ENCODE measurements at regions not wholly inside any gene's neighbourhood (a gene's known extent, or its start where the extent isn't known, plus 50 kb on each side); places are given as distances from the start of the nearest gene placed in this dataset.

GRCh38 chr9:78510035-78510434, 213.1 kb downstream of the PSAT1 start:
- H3K4me1 ChIP-seq (ENCODE audit: low read length) = 0 out of 2 replicates have a peak, but pooled peaks cover 3% of the 10 kb centered on the region
- no peaks in the 10 kb centered on the region for H3K36me3 ChIP-seq (replicated peaks; ENCODE audit: low read depth, low read length)
- H3K27me3 ChIP-seq (ENCODE audit: low read depth, low read length) = no peaks in the 10 kb centered on the region
- no peak overlapping the region for H3K9ac ChIP-seq (ENCODE audit: low read length)
- no peak overlapping the region for H2AFZ ChIP-seq (ENCODE audit: low read depth, low read length)
- no peak overlapping the region for H3K27ac ChIP-seq (ENCODE audit: low read length)
- no peaks in the 10 kb centered on the region for H4K20me1 ChIP-seq (ENCODE audit: insufficient read depth, low read length)
- TF ChIP-seq EZH2phosphoT487 (IDR thresholded peaks at IDR 0.05; ENCODE audit: low read depth) = no peak
- TF ChIP-seq CTCF (IDR thresholded peaks at IDR 0.05; ENCODE audit: low read depth, low read length) = no peak
- no peaks in the 10 kb centered on the region for H3K79me2 ChIP-seq (ENCODE audit: low read length)
- H3K4me2 ChIP-seq (ENCODE audit: low read length) = no peak overlapping the region
- H3K4me3 ChIP-seq (ENCODE audit: low read length) = no peak overlapping the region
- H3K9me3 ChIP-seq (ENCODE audit: insufficient read depth, low read length) = no peaks in the 10 kb centered on the region

DNA sequence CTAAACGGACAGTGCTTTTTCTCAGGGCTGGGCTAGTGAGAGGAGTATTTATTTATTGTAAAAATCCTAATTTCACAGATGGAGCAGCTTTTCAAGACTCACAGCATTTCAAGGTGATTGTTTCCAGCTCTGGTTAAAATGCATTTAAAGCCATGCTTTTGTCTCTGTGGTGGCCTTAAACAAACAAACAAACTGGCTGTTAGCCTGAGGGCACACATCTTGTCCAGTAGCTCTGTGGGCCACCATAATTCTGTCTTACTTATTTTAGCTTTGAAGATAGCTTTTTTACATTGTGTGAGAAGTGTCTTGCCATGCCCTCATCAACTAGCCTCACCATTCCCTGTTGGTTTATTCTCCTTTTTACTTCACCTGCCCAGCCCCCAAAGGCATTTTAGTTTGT, 218.2 kb downstream of the PSAT1 start:
- H3K27me3 ChIP-seq (ENCODE audit: low read depth, low read length) = no peaks in the 10 kb centered on the region
- no peak overlapping the region for H3K27ac ChIP-seq (ENCODE audit: low read length)
- no peak overlapping the region for H3K4me3 ChIP-seq (ENCODE audit: low read length)
- no peak overlapping the region for H3K4me2 ChIP-seq (ENCODE audit: low read length)
- 0 out of 2 replicates have a peak, but pooled peaks cover 3% of the 10 kb centered on the region for H3K9me3 ChIP-seq (ENCODE audit: insufficient read depth, low read length)
- TF ChIP-seq EZH2phosphoT487 (IDR thresholded peaks at IDR 0.05; ENCODE audit: low read depth) (no peak), CTCF (IDR thresholded peaks at IDR 0.05; ENCODE audit: low read depth, low read length) (no peak)
- no peaks in the 10 kb centered on the region for H3K36me3 ChIP-seq (replicated peaks; ENCODE audit: low read depth, low read length)
- no peak overlapping the region for H2AFZ ChIP-seq (ENCODE audit: low read depth, low read length)
- H4K20me1 ChIP-seq (ENCODE audit: insufficient read depth, low read length) = no peaks in the 10 kb centered on the region
- H3K4me1 ChIP-seq (ENCODE audit: low read length) = no peaks in the 10 kb centered on the region
- no peaks in the 10 kb centered on the region for H3K79me2 ChIP-seq (ENCODE audit: low read length)
- H3K9ac ChIP-seq (ENCODE audit: low read length) = no peak overlapping the region

GRCh38 chr9:78519786-78520185, 222.9 kb downstream of the PSAT1 start:
- no peak for TF ChIP-seq EZH2phosphoT487 (IDR thresholded peaks at IDR 0.05; ENCODE audit: low read depth)
- no peak for TF ChIP-seq CTCF (IDR thresholded peaks at IDR 0.05; ENCODE audit: low read depth, low read length)

GRCh38 chr9:78521680-78522079, 224.8 kb downstream of the PSAT1 start:
- H4K20me1 ChIP-seq (ENCODE audit: insufficient read depth, low read length) = no peaks in the 10 kb centered on the region
- H3K36me3 ChIP-seq (replicated peaks; ENCODE audit: low read depth, low read length) = no peaks in the 10 kb centered on the region
- no peak overlapping the region for H3K27ac ChIP-seq (ENCODE audit: low read length)

More at GRCh38 chr9:78519786-78520185, 222.9 kb downstream of the PSAT1 start:
- no peak overlapping the region for H3K4me3 ChIP-seq (ENCODE audit: low read length)
- H3K27ac ChIP-seq (ENCODE audit: low read length) = no peak overlapping the region
- no peak overlapping the region for H2AFZ ChIP-seq (ENCODE audit: low read depth, low read length)
- H3K4me2 ChIP-seq (ENCODE audit: low read length) = no peak overlapping the region
- 0 out of 2 replicates have a peak, but pooled peaks cover 3% of the 10 kb centered on the region for H3K9me3 ChIP-seq (ENCODE audit: insufficient read depth, low read length)
- no peaks in the 10 kb centered on the region for H4K20me1 ChIP-seq (ENCODE audit: insufficient read depth, low read length)
- H3K9ac ChIP-seq (ENCODE audit: low read length) = no peak overlapping the region
- no peaks in the 10 kb centered on the region for H3K36me3 ChIP-seq (replicated peaks; ENCODE audit: low read depth, low read length)
- H3K79me2 ChIP-seq (ENCODE audit: low read length) = no peaks in the 10 kb centered on the region
- H3K27me3 ChIP-seq (ENCODE audit: low read depth, low read length) = no peaks in the 10 kb centered on the region
- no peaks in the 10 kb centered on the region for H3K4me1 ChIP-seq (ENCODE audit: low read length)

More at GRCh38 chr9:78521680-78522079, 224.8 kb downstream of the PSAT1 start:
- Histone ChIP-seq H3K27me3 (ENCODE audit: low read depth, low read length) (no peaks in the 10 kb centered on the region), H3K4me1 (ENCODE audit: low read length) (0 out of 2 replicates have a peak, but pooled peaks cover 2% of the 10 kb centered on the region), H3K4me3 (ENCODE audit: low read length) (no peak overlapping the region), H3K9me3 (ENCODE audit: insufficient read depth, low read length) (0 out of 2 replicates have a peak, but pooled peaks cover 3% of the 10 kb centered on the region), H3K9ac (ENCODE audit: low read length) (no peak overlapping the region), H3K4me2 (ENCODE audit: low read length) (no peak overlapping the region), H3K79me2 (ENCODE audit: low read length) (no peaks in the 10 kb centered on the region), H2AFZ (ENCODE audit: low read depth, low read length) (no peak overlapping the region)
- TF ChIP-seq CTCF (IDR thresholded peaks at IDR 0.05; ENCODE audit: low read depth, low read length) (no peak), EZH2phosphoT487 (IDR thresholded peaks at IDR 0.05; ENCODE audit: low read depth) (no peak)
